Stimulated activated CD4-positive, alpha-beta T cell treated with anti-CD3 and anti-CD28 coated beads, Interleukin-12 subunit alpha, Interleukin-12 subunit beta, amount 100 ng/mL, for 48 hours (primary cell): ENCODE measurements at regions not wholly inside any gene's neighbourhood (a gene's known extent, or its start where the extent isn't known, plus 50 kb on each side); places are given as distances from the start of the nearest gene placed in this dataset.

ENCODE experiments used
- DNase-seq, 3 donors: peaks; one replicate each; pipeline ENCODE4 v3.0.0-alpha.2; 2020; ENCODE audit warnings: low read depth in 2 of 3, low spot score in 1 of 3

DNA sequence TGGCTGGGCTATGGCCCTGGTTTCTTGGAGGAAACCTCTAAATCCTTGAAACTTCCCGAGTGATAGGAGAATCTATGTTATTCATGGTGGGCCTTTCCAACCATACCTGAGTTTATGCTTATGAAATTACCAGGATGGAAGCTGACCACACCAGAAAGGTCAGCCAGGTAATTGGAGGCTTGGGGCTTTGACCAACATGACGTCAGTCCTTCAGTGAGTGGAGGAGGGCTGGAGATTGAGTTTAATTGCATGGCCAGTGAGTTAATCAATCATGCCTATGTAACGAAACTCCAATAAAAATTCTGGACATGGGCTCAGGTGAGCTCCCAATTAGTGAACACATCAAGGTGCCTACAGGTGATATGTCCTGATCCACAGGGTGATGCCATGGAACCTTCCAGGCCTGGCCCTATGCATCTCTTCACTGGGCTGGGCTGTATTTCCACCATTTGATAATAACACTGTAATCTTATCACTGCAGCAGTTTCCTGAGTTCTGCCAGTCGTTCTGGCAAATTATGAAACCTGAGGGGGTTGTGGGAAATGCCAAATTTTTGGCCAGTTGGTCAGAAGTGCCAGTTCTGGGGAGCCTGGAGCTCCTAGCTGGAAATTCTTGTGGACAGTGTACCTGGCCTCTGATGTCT is 106.5 kb downstream of the CDH26 start:
- no peak for DNase-seq

DNA sequence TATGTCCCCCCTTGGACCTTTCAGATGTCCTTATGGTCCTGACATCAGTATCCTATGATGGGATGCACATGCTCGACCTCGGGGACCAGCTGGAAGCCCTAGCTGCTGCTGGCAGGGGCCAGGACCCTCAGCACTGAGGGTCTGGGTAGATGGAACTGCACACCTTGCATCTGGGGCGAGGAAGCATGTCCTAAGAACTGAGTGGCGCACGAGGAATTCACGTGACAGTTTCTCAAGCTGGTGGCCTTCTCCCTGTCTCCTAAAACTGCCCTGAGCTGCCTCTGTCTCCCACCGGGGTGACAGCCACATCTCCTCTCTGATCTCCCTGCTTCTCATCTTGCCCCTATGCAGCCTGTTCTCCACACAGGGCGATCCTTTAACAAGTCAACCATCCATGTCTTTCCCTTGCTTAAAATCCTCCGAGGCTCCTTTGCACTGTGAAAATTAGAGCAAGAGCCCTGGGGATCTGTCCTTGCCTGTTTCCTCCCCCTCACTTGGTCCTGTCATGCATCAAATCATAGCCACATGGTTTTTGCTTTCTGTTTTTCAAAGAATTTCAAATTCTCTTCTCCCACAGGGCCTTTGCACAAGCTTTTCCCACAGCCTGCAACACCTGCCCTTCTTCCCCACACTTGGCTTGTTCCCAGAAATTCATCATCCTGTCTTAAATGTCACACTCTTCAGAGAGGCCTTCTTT is 107.7 kb downstream of the CDH26 start:
- DNase-seq, result no peak

DNA sequence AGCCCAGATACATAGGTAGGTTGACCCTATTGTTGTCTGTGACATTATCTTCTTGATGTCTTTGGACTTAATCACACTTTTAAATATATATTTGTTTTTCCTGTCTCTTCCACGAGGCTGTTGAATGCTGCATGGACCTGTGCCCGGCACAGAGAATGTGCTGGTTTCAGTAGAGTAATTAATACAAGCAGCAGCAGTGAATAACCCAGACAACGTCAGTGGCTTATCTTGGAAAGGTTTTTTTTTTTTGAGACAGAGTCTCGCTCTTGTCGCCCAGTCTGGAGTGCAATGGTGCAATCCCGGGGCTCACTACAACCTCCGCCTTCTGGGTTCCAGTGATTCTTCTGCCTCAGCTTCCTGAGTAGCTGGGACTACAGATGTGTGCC is 108.2 kb downstream of the CDH26 start:
- no peak for DNase-seq

DNA sequence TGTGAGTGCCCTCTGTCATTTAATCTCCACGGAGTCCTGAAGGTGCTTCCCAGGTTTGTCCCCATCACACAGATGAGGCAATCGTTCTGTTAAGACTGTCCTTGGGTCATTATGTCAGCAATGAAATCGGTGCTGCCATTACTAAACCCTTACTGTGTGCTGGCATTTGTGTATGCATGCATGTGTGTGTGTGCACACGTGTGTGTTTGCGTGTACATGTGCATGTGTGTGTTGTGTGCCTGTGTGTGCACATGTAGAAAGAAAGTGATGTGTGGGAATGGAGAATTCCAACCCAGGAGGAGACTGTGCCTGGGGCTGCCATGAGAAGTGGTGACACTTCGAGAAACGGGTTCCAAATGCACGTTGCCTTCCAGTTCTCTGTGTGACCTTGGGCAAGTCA is 110.3 kb downstream of the CDH26 start:
- no peak for DNase-seq

DNA sequence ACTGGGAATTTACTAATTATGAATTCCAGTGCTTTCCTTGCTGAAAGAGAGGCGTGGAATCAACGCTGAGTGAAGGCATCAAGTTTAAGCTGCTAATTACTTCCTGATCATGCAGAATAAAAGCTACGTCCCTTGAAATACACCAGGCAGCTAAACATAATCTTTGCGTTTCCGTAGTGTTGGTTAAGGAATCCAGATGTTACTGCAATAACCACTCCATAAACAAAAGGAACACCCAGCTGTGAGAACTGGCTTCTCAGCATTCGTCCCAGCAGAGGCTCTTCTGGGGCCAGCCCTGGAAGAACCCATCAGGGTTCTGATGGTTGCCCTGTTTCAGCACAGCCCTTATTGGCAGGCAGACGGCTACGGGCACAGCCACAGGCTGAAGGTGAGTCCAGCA is 111.4 kb downstream of the CDH26 start:
- DNase-seq, result no peak

DNA sequence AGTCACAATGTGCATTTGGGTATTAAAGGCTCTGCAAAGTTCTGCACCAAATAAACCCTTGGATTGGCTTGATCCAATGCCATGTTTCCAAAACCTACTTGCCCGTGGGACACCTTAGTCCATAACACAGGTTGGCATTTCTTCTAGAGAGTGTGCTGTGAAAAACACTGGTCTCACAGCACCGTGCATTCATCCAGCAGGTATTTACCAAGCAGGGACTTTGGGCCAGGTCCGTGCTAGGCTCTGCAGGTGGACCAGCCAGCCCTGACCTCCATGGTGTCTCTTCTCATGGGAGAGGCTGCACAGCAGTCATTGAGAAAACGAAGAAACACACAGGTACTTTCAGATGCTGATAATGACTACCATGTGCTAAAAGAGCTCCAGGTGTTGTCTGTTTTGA is 112.6 kb downstream of the CDH26 start:
- no peak for DNase-seq

DNA sequence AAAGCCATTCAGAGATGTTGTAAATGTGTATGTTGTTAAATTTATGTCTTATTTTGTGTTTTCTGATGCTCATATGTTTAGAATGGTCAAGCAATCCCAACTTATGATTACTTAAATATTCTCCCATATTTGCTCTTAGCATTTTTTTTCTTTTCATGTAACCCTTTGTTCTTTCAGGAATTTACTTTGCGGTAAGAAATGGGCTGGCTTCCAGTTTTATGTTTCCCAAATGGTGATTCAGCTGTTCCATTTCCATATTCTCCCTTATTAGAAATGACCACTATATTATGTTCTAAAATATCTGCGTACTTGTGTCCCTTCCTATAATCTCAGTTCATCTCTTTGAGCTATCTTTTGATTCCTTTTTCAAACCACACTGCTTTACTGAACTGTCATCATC is 113.7 kb downstream of the CDH26 start:
- no peak for DNase-seq

DNA sequence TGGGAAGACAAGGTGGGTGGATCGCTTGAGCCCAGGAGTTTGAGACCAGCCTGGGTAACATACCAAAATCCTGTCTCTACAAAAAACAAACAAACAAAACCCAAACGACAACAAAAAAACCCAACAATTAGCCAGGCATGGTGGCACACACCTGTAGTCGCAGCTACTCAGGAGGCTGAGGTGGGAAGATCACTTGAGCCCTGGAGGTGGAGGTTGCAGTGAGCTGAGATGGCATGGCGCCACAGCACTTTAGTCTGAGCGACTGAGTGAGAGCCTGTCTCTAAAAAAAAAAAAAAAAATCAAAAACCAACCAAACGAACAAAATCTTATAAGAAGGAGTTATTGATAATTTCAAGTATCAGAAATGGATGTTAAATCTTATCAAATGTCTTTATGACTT is 114.9 kb downstream of the CDH26 start:
- DNase-seq, result no peak

DNA sequence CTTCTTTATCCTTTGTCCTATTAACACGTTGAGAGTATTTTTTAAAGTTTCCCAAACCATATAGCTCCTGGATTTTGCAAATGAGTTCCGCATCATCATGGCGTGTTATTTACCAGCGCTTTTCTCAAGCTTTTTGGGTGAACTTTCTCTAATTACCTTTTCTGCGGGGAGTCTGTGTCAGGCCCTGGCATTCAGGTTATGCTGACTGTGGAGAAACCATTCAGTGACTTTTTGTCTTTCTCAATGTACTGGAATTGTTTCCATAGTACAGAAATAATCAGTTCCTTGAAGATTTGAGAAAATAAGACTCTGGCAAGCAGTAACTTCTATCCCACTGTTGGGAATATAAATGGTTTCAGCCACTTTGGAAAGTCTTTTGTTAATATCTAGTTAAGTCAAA is 115.3 kb downstream of the CDH26 start:
- DNase-seq, result no peak

DNA sequence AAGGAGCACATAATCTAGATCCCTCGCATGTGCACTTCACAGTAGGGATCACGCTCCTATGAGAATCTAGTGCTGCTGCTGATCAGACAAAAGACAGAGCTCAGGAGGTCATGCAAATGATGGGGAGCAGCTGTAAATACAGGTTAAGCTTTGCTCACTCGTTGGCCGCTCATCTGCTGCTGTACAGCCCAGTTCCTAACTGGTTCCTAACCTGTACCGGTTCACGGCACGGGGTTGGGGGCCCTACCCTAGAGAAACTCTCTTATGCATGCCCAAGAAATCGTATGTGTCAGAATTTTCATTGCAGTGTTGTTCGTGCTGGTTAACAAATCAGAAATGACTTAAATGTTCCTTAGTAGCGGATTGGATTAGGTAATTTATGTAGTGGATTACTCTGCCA is 116.1 kb downstream of the CDH26 start:
- no peak for DNase-seq

DNA sequence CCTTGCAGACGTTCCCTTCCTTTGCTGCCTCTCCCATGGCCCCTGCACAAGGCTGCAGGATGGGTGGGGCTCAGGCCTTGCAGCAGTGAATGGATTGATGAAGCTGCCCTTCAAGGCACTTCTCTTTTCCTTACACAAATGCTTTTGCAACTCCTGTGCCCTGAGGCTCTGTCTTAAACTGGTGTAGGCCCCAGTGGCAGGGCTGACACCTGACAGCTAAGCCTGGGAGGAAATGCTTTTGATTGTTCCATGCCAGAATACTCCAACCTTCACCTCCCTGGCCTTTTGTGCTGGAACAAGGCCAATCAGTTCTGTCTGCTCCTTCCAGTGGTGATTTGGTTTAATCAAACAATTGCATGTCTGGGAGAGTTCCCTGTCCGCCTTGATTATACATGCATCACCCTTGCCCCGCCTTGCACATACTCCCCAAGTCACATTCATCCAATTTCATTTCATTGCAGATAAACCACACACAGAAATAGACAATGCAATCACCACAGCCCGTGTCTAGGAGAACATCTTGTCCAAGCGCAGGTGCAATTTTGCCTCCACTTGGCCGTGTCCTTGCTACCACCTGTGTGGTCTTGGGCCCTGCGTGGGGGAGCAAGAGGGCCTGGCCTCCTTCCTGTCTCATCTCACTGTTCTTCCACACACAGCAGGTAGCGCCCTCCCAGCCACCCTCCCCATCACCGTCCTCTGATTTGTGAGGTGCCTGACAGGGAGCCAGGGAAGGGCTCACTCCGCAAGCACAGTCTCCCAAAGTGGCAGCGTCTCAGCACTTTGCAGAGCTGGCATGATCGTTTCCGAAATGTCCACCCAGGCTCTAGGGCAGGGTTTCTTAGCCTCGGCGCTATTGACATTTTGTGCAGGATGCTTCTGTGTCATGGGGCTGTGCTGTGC is 120.4 kb downstream of the CDH26 start:
- DNase-seq, result no peak

DNA sequence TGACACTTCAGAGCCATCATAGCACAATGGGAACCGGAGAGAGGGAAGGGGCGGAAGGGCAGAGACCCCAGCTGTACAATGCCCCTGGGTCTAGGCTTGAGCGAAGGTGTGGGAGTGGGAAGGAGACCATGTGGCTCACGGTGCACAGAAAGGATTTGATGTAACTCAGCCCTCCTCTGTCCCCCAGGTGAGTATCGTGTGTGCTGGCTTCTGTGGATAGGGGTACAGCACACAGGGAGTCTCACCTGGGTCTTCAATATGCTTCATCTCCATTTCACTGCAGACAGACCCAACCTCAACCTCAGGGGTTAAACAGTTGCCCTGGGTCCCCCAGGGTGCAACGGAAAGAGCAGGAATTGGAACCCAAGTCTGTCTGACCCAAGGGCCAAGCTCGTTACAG is 122.2 kb downstream of the CDH26 start:
- DNase-seq, result no peak

DNA sequence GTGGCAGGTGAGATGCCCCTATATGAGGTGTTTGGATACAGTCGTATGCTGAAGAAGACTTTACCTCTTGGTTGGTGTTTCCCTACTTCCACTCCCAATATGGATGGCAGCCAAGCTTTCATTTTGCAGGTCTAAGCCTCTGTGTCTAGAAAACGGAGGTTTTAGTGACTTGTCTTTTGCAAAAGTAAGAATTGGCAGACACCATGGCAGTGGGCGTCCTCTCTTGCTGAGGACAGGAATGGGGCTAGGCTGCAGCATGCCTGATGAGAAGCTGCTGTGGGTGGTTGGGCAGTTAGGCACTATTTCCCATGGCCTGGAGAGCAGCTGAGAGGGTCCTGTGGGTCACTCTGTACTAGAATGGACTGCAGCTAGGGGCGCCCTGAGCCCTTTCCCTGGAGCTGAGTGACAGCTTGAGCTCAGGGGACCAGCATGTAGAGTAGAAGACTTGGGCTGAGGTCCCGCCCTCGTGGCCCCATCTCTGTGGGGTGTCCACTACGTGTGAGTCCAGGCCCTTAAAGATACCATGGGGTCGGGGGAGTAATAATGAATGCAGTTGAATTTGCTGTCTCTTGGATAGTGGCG is 127.4 kb downstream of the CDH26 start:
- no peak for DNase-seq

DNA sequence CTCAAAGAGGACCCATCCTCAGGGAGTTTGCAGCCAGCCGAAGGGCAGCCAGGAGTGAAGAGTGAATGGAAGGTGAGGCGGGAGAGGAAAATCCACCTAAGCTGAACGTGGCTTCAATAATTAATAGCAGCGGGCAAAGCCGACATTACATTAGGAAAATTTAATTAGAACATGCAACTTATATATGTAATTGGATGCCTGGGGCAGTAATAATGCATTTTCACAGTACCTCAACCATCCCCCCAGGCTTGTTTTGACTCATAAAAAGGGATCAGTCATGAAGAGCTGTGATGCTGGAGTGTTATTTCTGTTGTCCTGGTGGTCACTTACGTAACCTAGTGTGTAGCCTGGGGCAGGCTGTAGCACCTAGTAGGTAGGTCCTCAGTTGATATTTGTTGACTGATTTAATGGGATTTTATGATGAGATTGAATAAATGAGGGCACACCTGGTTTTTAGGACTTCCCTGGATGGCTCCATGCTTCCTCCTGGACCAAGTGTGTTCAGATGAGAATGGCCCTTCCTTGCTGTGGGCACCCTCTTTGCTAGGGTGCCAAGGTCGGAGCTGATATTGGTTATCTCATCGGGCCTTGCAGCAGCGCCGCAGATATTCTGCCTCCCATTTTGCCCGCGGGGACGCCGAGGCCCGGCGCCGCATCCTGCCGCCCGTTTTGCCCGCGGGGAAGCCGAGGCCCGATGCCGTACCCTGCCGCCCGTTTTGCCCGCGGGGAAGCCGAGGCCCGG is 128.8 kb downstream of the CDH26 start:
- no peak for DNase-seq

DNA sequence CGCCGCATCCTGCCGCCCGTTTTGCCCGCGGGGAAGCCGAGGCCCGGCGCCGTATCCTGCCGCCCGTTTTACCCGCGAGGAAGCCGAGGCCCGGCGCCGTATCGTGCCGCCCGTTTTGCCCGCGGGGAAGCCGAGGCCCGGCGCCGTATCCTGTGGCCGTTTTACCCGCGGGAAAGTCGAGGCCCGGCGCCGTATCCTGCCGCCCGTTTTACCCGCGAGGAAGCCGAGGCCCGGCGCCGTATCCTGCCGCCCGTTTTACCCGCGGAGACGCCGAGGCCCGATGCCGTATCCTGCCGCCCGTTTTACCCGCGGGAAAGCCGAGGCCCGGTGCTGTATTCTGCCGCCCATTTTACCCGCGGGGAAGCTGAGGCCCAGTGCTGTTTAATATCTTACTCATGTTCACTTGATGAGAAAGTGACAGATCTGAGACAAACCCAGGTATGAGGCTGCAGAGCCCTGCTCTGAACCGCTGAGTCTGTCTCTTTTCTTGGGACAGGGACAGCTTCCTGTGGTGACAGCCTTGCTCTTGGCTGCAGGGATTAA is 129.4 kb downstream of the CDH26 start:
- no peak for DNase-seq

DNA sequence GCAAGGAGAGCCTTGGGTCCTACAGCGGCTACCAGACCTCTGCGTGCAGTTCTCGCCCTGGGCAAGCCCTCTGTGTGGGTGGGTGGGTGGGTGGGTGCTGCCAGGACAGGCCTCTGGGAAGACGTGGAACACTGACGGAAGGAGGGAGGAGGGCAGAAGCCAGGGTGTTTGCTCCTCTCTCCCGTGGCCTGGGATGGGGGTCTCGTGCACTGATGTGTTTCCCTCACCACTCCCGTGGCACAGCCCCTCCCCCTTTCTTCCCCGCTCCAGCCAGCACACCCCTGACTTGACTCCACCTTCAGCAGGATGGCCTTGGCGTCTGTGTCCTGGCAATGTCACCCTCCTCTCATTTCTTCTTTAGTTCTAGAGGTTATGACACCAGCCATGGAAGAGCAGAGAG is 130.0 kb downstream of the CDH26 start:
- DNase-seq, result no peak

DNA sequence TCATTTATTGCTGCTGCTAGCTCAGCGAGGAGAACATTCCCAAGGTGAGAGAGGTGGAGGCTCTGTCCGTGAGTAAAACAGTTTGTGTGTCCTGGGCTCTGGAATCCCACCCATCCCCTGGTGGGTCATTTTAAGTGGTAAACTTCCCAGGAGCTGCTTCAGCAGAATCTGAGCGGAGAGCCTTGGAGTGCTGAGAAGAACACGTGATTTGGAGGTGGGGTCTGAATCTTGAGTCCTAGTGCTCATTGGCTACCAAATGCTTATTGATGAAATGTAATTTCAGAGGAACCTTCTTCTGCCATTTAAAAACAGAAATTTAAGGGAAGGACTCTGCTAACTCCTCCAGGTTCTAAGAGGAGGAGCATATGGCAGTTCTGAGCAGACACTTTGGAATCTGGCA is 132.4 kb downstream of the CDH26 start:
- DNase-seq, result no peak

DNA sequence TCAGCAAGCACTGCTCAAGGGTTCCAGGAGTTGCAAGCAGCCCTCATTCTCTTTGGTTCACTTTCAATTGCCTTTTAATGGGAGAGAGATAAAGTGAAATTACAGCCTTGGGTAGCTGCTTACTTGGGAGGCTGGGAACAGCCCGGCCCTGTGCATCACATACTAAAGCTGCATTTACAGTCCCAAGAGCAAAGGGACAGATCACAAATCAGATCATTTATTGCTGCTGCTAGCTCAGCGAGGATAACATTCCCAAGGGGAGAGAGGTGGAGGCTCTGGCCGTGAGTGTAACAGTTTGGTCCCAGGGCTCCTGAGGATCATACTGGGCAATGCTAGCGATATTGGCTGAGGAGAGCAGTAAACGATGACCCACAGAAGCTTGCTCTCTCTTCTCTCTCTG is 133.1 kb downstream of the CDH26 start:
- no peak for DNase-seq

DNA sequence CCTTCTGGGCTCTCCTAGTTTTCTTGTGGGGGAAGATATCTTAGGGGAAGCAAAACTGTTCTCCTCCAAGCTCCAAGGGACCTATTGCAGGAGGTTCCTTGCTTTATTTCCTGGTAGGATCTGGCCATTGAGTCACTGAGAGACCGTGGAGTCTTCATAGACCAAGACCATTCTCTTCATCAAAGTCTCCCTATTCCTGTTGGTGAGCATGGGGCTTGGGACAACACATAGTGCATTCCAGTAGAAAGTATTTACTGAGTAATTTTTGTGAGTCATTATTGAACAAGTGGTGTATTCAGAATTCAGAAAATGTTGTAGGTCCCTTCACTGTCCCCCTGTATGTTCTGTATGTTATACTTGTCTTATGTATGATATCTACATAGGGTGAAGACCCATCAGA is 133.6 kb downstream of the CDH26 start:
- no peak for DNase-seq

DNA sequence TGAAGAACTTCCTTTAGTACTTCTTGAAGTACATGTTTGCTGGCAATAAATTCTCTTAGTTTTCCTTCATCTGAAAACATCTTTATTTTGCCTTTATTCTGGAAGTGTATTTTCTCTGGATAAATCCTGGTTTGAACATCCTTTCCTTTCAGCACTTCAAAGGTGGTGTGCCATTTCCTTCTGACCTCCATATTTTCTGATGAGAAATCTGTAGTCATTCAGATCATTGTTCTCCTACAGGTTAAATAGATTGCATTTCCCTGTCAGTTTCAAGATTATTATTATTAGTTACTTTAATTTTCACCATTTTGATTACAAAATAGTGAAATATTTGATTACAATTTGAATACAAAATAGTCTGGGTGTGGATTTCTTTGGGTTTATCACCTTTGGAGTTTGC is 134.5 kb downstream of the CDH26 start:
- DNase-seq, result no peak

DNA sequence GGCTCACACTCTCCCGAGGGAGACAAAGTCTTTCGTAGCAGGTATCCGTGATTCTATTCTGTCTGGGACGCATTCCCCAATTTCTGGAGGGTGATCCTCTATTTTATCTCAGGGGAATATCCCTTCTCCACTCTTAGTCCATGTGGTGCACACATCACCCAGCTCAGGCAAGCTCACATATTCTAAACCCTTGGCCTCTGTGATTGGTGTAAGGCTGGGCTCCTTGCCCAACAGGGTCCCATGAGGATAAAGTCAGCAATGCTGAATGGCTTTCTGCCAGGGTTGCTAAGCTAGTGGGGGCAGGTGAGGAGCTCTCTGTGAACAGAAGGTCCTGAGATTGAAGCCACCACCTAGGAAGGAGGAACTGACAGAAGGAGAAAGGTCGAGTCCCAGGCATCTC is 137.2 kb downstream of the CDH26 start:
- no peak for DNase-seq
